Activated T-cell treated with anti-CD3 and anti-CD28 coated beads, Interleukin-2, amount 50 U/mL, for 72 hours (primary cell): ENCODE measurements at regions not wholly inside any gene's neighbourhood (a gene's known extent, or its start where the extent isn't known, plus 50 kb on each side); places are given as distances from the start of the nearest gene placed in this dataset.

Experiments
- ATAC-seq, 2 donors: fragments of 150-1000 bp; cut with Tn5 transposase; replicated peaks in 1 of 2; 2 replicates each; pipeline ENCODE4 v1.10.0; 2021; ENCODE audit warnings: moderate library complexity in 2 of 2, mild to moderate bottlenecking in 1 of 2
- DNase-seq, 2 donors: peaks; one replicate each; pipeline ENCODE4 v3.0.0; 2021 to 2022; ENCODE audit warnings: mixed read lengths in 1 of 2
- H3K27ac Mint-ChIP-seq: one replicate; pipeline ENCODE4 v1.8.0; 2022; ENCODE audit warnings: mild to moderate bottlenecking, moderate library complexity, mixed read lengths
- H3K27me3 Mint-ChIP-seq: one replicate; pipeline ENCODE4 v1.8.0; 2022; ENCODE audit warnings: low read depth, mixed read lengths
- H3K36me3 Mint-ChIP-seq, 2 donors: one replicate each; pipeline ENCODE4 v1.8.0; 2022; ENCODE audit warnings: mixed read lengths in 2 of 2, mild to moderate bottlenecking in 1 of 2; ENCODE audit not compliant: insufficient read depth in 2 of 2
- H3K4me1 Mint-ChIP-seq: one replicate; pipeline ENCODE4 v1.8.0; 2022; ENCODE audit warnings: low read depth, mixed read lengths
- H3K4me3 Mint-ChIP-seq, 2 donors: one replicate each; pipeline ENCODE4 v1.8.0; 2022; ENCODE audit warnings: mild to moderate bottlenecking in 2 of 2, mixed read lengths in 2 of 2, moderate library complexity in 2 of 2
- H3K9me3 Mint-ChIP-seq, 2 donors: one replicate each; pipeline ENCODE4 v1.8.0; 2022; ENCODE audit warnings: mixed read lengths in 2 of 2

GRCh38 chr4:114304046-114304445 is 294.6 kb upstream of the UGT8 start:
- DNase-seq, result no peak
- H3K4me1 Mint-ChIP-seq, result no peaks in the 10 kb centered on the region
- ATAC-seq, result no peak

GRCh38 chr4:114304567-114304966 is 294.0 kb upstream of the UGT8 start:
- peaks cover 6% of the 10 kb centered on the region for H3K27me3 Mint-ChIP-seq
- H3K27ac Mint-ChIP-seq, result no peak overlapping the region
- no peaks in the 10 kb centered on the region for H3K36me3 Mint-ChIP-seq
- no peak for DNase-seq
- ATAC-seq, result no peak
- H3K9me3 Mint-ChIP-seq, result peaks cover 2 to 3% of the 10 kb centered on the region in 2 donors
- no peaks in the 10 kb centered on the region for H3K4me1 Mint-ChIP-seq
- H3K4me3 Mint-ChIP-seq, result no peak overlapping the region

More at GRCh38 chr4:114304046-114304445, 294.6 kb upstream of the UGT8 start:
- H3K4me3 Mint-ChIP-seq, result no peak overlapping the region
- H3K27me3 Mint-ChIP-seq, result peaks cover 6% of the 10 kb centered on the region
- H3K36me3 Mint-ChIP-seq, result no peaks in the 10 kb centered on the region
- no peak overlapping the region for H3K27ac Mint-ChIP-seq
- H3K9me3 Mint-ChIP-seq, result peaks cover 2 to 3% of the 10 kb centered on the region in 2 donors

GRCh38 chr4:114306946-114307345 is 291.7 kb upstream of the UGT8 start:
- ATAC-seq, result no peak
- Mint-ChIP-seq H3K27me3 (peaks cover 6% of the 10 kb centered on the region), H3K36me3 (no peaks in the 10 kb centered on the region), H3K9me3 (no peaks in the 10 kb centered on the region), H3K27ac (no peak overlapping the region), H3K4me1 (no peaks in the 10 kb centered on the region), H3K4me3 (no peak overlapping the region)
- DNase-seq, result no peak

- H3K4me3 Mint-ChIP-seq, result no peak overlapping the region
- H3K27me3 Mint-ChIP-seq, result peaks cover 6% of the 10 kb centered on the region
- ATAC-seq, result no peak
- H3K9me3 Mint-ChIP-seq, result no peaks in the 10 kb centered on the region
- no peaks in the 10 kb centered on the region for H3K36me3 Mint-ChIP-seq
- no peaks in the 10 kb centered on the region for H3K4me1 Mint-ChIP-seq
- no peak for DNase-seq
- H3K27ac Mint-ChIP-seq, result no peak overlapping the region
Measured at GRCh38 chr4:114310296-114310925, 288.2 kb upstream of the UGT8 start.

GRCh38 chr4:114311787-114312186 is 286.8 kb upstream of the UGT8 start:
- DNase-seq (no peak), ATAC-seq (no peak)
- Mint-ChIP-seq H3K4me3 (no peak overlapping the region), H3K36me3 (no peaks in the 10 kb centered on the region), H3K27me3 (peaks cover 7% of the 10 kb centered on the region), H3K27ac (no peak overlapping the region), H3K9me3 (no peaks in the 10 kb centered on the region), H3K4me1 (no peaks in the 10 kb centered on the region)

- Mint-ChIP-seq H3K36me3 (no peaks in the 10 kb centered on the region), H3K4me3 (no peak overlapping the region), H3K4me1 (no peaks in the 10 kb centered on the region), H3K9me3 (no peaks in the 10 kb centered on the region), H3K27ac (no peak overlapping the region), H3K27me3 (peaks cover 5% of the 10 kb centered on the region)
- ATAC-seq (no peak), DNase-seq (no peak)
Measured at GRCh38 chr4:114312338-114312737, 286.3 kb upstream of the UGT8 start.

GRCh38 chr4:114316789-114317188 is 281.8 kb upstream of the UGT8 start:
- no peaks in the 10 kb centered on the region for H3K36me3 Mint-ChIP-seq
- H3K27ac Mint-ChIP-seq, result no peak overlapping the region
- H3K4me1 Mint-ChIP-seq, result no peaks in the 10 kb centered on the region
- DNase-seq, result no peak
- peaks cover 5% of the 10 kb centered on the region for H3K27me3 Mint-ChIP-seq
- H3K9me3 Mint-ChIP-seq, result no peaks in the 10 kb centered on the region
- no peak for ATAC-seq
- no peak overlapping the region for H3K4me3 Mint-ChIP-seq

- DNase-seq (no peak), ATAC-seq (no peak)
- H3K4me3 Mint-ChIP-seq, result no peak overlapping the region
- no peak overlapping the region for H3K27ac Mint-ChIP-seq
- H3K4me1 Mint-ChIP-seq, result no peaks in the 10 kb centered on the region
- no peaks in the 10 kb centered on the region for H3K36me3 Mint-ChIP-seq
- no peaks in the 10 kb centered on the region for H3K9me3 Mint-ChIP-seq
- peaks cover 5% of the 10 kb centered on the region for H3K27me3 Mint-ChIP-seq
Measured at GRCh38 chr4:114317564-114317963, 281.0 kb upstream of the UGT8 start.

GRCh38 chr4:114318309-114318708 is 280.3 kb upstream of the UGT8 start:
- DNase-seq, result no peak
- H3K9me3 Mint-ChIP-seq, result no peaks in the 10 kb centered on the region
- no peaks in the 10 kb centered on the region for H3K36me3 Mint-ChIP-seq
- H3K4me1 Mint-ChIP-seq, result no peaks in the 10 kb centered on the region
- no peak for ATAC-seq
- H3K4me3 Mint-ChIP-seq, result no peak overlapping the region
- H3K27ac Mint-ChIP-seq, result no peak overlapping the region
- peaks cover 5% of the 10 kb centered on the region for H3K27me3 Mint-ChIP-seq

- ATAC-seq, result no peak
- Mint-ChIP-seq H3K4me3 (no peak overlapping the region), H3K4me1 (no peaks in the 10 kb centered on the region), H3K9me3 (no peaks in the 10 kb centered on the region), H3K27ac (no peak overlapping the region), H3K27me3 (peaks cover 5% of the 10 kb centered on the region), H3K36me3 (no peaks in the 10 kb centered on the region)
- DNase-seq, result no peak
Measured at GRCh38 chr4:114320126-114320525, 278.5 kb upstream of the UGT8 start.

GRCh38 chr4:114321366-114321765 is 277.2 kb upstream of the UGT8 start:
- DNase-seq, result no peak
- peaks cover 5% of the 10 kb centered on the region for H3K27me3 Mint-ChIP-seq
- H3K9me3 Mint-ChIP-seq, result no peaks in the 10 kb centered on the region
- no peak overlapping the region for H3K27ac Mint-ChIP-seq
- ATAC-seq, result no peak
- H3K36me3 Mint-ChIP-seq, result no peaks in the 10 kb centered on the region
- no peaks in the 10 kb centered on the region for H3K4me1 Mint-ChIP-seq
- no peak overlapping the region for H3K4me3 Mint-ChIP-seq

- H3K36me3 Mint-ChIP-seq, result no peaks in the 10 kb centered on the region
- no peak overlapping the region for H3K27ac Mint-ChIP-seq
- no peaks in the 10 kb centered on the region for H3K9me3 Mint-ChIP-seq
- ATAC-seq, result no peak
- H3K4me1 Mint-ChIP-seq, result no peaks in the 10 kb centered on the region
- DNase-seq, result no peak
- no peak overlapping the region for H3K4me3 Mint-ChIP-seq
- H3K27me3 Mint-ChIP-seq, result no peaks in the 10 kb centered on the region
Measured at GRCh38 chr4:114323841-114324240, 274.8 kb upstream of the UGT8 start.

GRCh38 chr4:114326358-114326757 is 272.2 kb upstream of the UGT8 start:
- H3K27me3 Mint-ChIP-seq, result no peaks in the 10 kb centered on the region
- H3K9me3 Mint-ChIP-seq, result peaks cover 0 to 3% of the 10 kb centered on the region in 2 donors
- no peaks in the 10 kb centered on the region for H3K4me1 Mint-ChIP-seq
- no peak for DNase-seq
- H3K36me3 Mint-ChIP-seq, result no peaks in the 10 kb centered on the region
- ATAC-seq, result no peak
- no peak overlapping the region for H3K27ac Mint-ChIP-seq
- H3K4me3 Mint-ChIP-seq, result no peak overlapping the region

GRCh38 chr4:114332119-114332518 is 266.5 kb upstream of the UGT8 start:
- no peak overlapping the region for H3K27ac Mint-ChIP-seq
- no peaks in the 10 kb centered on the region for H3K36me3 Mint-ChIP-seq
- H3K4me1 Mint-ChIP-seq, result no peaks in the 10 kb centered on the region
- DNase-seq (no peak), ATAC-seq (no peak)
- no peak overlapping the region for H3K4me3 Mint-ChIP-seq
- H3K9me3 Mint-ChIP-seq, result peaks cover 0 to 3% of the 10 kb centered on the region in 2 donors
- no peaks in the 10 kb centered on the region for H3K27me3 Mint-ChIP-seq
